A673 (cell line): ENCODE measurements at regions not wholly inside any gene's neighbourhood (a gene's known extent, or its start where the extent isn't known, plus 50 kb on each side); places are given as distances from the start of the nearest gene placed in this dataset.

Experiments used
- CTCF ChIP-seq: fragments of 300-800, 200-600 bp; sonication (generic); conservative IDR thresholded peaks from 2 replicates; pipeline ENCODE4 v1.5.1; 2017; ENCODE audit warnings: low read depth, mild to moderate bottlenecking, antibody characterized with exemption, low read length, moderate library complexity, mixed read lengths
- EZH2 ChIP-seq: fragments of 200-600 bp; sonication (generic); IDR thresholded peaks from 2 replicates; pipeline ENCODE4 v1.6.1; 2017; ENCODE audit warnings: borderline replicate concordance, low read depth, mild to moderate bottlenecking, mixed read lengths, antibody characterized with exemption, low read length; ENCODE audit not compliant: poor library complexity, severe bottlenecking

DNA sequence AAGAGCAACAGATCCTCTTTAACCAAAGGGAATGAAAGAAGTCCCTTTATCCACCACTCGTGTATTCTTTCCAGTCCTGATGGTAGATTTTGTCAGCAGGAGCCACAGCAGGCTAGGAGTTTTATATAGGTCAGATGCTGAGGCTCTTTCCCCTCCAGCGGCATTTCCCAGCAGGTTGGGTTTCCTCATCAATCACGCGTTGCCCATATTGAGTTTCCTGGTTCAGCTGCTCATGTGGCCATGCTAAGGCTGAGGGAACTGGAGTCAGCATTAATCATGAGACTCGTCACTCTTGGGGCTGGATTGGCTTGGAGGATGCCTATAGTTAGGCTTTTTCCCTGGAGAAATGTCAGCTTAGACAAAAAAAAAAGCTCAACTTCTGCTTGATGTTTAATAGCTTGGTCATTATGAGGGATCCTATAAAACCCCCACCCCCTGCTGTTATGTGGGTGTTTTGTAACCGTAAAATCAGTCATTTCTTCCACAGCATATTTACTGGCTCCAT, 193.4 kb upstream of the GAS1 start:
- TF ChIP-seq EZH2 (no peak), CTCF (no peak)
